GM21447 (cell line): ENCODE measurements at regions not wholly inside any gene's neighbourhood (a gene's known extent, or its start where the extent isn't known, plus 50 kb on each side); places are given as distances from the start of the nearest gene placed in this dataset.
"Not testable (repeated sequence)": the region's sequence is repeated elsewhere in the genome, so short reads cannot be mapped to it uniquely, and the experiment has no call there.

Experiments
- ATAC-seq: cut with Tn5 transposase; IDR thresholded peaks from one replicate; pipeline ENCODE4 v1.9.1; 2021; ENCODE audit not compliant: unreplicated experiment

DNA sequence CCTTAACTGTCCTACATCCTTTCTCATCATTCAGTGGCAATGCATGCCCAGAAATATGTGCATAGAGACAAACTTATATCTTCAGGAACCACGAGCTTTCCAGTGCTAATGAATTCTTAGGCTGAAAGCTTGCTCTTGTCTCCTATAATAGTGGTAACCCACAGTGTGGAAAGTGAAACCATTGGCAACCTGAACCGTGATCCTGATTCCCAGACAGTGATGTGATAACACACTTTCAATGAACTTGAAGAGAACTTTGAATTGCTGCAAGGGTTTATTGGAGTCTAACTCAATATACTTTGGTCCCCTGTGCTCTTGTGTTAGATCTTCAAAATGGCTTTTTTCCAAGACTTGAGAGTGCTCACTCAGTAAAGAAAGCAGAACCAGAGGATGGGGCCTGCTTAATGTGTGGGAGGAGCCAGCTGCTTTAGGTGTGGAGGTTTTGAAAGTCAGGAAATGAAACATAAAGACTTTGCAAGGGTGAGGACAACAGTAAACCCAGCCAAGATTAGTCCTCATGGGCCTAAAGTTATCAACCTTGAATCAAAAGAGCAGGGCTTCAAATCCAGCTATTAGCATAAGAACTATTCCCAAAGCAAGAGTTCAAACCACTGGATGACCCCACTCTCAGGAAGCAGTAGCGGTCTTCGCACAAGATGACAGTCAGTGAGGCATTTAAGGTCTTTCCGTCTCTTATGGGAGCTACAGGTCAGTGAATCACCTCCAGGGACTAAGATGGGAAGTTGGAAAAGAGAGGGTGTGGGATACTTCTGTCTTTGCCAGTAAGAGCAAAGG is 332.4 kb upstream of the NRP1 start:
- ATAC-seq: no peak

DNA sequence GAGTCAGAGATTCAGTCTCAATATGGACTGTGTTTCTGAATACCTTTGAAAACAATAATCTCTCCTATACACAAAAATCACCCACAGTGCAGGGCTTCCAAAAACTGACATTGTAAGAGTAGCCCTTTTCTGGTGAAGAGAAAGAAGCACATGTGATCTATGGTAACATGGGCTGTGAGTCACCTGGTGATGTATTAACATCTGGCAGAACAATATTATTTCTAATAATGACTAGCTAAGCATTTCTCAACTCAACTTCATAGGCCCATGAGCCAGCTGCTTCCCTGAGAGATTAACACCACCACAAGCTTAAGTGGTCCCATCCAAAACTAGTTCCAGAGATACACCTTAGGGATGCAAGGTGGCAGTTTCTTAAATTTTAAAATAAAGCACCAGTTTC is 331.0 kb upstream of the NRP1 start:
- ATAC-seq: no peak

DNA sequence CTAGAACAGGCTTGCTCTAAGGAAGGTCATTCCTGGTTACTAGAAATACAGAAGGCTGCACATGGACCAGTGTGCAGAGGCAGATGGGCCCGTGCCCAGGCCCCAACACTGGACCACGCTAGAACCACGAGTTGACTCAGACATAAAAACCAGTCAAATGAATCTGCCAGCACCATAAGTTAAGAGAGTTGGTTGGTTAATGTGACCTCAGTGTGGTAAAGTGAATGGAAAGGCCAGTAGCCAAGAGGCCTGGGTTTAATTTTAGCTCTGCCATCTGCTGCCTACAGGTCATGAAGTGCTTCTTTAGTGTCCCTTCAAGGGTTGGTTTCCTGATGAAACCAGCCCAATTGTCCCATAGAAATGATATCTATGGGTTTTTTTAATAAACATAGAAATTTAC is 329.6 kb upstream of the NRP1 start:
- no peak for ATAC-seq

DNA sequence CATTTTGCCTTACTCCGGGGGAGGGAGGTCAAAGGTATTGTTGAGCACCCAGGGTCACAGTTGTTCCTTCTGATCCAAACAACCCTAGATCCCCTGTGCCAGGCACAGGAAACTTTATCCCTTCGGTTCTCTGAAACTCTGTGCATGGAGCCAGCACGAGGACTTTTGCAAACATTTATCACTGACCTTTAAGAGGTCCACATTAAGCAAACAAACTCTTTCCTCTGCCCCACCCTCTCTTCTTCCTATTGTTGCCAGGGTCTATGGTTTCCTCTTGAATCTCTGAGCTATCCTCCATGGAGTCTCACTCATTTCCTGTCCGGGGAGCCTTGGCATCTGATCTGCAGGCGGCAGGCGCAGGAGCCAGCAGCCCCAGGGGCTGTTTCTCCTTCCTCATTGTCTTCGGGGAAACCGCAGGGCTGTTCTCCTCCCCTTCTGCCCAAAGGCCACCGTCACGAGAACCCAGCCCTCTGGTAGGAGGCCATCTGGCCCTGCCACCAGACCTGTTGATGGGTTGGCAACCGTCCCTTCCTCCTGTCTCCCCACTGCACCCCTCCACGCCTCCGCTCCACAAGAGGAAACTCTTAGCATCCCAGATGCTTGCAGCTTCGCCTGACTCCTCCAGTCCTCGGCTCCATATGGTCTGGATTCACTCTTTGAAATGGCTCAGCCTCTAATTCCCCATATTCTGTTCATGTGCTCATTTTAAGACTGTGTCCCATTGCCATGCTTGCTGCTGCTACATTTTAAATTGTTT is 327.3 kb upstream of the NRP1 start:
- ATAC-seq: no peak

DNA sequence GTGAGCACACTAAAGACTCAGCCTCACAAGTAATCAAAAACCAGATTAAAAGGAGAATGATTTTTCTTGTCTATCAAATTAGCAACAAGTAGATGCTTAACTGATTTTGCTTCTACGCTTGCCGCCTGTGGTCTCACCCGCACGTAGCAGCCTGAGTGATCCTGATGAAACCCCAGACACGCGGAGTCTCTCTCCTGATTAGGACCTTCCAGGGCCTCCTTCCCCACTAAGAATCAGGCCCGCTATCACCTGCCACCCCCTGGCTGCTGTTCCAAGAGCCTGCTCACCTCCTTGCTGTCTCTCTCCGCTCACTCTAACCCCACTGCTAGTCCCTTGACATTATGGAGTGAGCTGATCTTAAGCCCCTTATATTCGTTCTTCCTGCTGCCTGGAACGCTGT is 325.9 kb upstream of the NRP1 start:
- no peak for ATAC-seq

DNA sequence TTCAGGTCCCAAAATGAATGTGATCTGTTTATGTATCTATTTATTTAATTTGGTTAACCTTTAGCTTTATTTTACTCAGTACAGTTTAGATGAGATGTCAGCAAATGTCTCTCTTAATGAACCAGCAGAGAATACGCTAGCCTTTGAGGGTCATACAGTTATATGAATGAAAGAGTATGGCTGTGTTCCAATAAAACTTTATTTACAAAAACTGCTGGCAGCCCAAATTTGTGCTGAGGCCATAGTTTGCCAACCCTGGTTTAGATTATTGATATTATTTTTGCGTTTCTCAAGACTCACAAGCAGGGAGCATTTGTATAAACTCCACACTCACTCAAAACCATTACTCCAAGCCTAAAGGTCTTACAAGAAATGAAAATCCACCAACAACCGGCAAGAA is 323.4 kb upstream of the NRP1 start:
- ATAC-seq: no peak

DNA sequence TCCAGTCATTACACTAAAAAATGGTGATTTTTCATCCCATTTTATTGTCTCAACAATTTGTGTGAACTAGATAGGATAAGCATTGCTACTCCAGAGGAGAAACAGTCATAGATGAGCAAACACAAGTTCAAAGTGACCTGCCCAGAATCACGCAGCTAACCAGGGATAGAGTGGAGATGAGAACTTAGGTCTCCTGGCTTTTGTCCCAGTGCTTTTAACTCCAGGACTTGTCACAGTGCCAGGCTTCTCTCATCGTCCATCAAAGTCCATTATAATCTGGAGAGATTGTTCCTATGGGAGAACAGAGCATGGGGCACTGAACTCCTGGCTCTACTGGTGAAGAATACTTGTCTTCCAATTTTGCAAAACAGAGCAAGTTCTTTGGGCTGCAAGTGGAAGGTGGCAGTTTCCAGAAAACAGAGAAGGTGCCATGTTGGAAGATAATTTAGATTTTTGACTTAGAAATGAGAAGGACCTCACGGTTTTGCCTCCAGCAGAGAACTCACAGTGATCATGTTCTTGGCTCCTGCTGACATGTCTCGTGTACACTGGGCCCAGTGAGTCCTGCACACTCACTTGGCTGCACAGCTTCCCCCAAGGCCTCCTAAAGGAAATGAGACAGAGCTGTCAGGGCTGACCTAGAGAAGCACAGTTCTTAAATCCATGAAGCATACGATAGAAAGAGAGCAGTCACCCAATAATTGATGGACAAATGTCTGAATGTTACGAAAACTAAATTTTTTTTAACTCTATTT is 322.9 kb upstream of the NRP1 start:
- no peak for ATAC-seq

DNA sequence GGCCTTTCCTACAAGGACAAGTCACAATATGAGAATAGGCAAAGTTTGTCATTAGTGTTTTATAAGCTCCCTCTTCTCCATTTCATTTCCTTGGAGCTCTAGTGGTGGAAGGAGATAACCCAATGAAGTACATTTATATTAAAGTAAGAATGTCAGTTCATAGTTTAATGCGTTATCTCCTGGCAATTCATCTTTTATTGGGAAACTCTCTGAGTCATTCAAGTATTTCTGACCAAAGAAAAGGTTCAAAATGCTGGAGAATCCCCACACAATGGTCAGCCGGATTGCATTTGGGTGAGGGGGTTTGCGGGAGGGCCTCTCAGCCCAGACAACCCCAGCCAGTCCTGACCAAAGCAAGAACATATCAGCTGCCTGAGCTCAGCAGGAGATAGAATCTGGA is 321.5 kb upstream of the NRP1 start:
- no peak for ATAC-seq

DNA sequence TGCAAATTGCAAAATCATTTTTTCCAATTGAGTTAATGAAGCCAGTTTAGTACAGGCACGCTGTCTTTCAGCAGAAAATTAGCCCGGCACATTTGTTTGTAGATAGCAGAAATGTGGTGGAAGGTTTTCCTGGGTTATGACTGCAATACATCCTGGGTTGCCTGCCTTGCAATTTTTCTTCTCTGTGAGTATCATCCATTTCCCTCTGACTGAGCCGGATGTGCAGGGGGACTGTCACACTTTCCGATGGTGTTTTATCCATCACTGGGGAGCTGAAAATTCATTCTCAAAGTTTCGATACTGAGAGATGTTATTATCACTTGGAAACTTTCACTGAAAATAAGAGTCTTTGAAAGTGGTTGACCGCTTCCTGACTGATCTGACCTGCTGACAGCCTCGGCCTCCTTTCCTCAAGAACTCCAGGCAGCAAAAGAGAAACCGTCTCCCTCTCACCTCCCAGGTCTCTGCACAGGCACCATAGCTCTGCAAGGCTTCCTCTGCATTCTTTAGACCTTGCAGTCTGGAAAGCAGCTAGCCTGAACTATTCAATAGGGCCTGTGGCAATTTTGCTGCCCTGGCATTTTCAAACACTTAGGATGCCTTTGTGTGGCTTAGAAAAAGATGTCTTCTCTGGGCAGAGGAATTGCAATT is 320.8 kb upstream of the NRP1 start:
- ATAC-seq: no peak

DNA sequence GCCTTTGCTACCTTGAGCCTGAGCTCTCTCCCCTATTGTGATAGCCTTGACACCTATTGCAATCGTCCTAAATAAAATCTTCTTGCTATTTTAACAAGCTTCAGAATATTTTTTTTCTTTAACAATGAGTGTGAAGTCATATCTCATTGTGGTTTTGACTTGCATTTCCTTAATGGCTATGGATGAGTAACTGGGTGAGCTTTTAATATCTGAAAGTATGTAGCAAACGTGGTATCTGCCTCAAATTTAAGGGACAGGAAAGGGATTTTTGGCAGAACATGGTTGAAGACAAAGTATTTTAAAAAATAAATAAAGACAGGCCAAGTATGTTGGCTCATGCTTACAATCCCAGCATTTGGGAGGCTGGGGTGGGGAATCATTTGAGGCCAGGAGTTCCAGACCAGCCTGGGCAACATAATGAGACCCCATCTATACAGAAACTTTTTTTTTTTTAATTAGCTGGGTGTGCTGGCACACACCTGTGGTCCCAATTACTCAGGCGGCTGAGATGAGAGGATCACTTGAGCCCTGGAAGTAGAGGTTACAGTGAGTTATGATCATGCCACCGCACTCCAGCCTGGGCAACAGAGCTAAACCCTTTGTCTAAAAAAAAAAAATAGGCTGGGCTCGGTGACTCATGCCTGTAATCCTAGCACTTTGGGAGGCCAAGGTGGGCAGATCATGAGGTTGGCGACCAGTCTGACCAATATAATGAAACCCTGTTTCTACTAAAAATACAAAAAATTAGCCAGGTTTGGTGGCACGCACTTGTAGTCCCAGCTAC is 319.3 kb upstream of the NRP1 start:
- ATAC-seq: no peak

DNA sequence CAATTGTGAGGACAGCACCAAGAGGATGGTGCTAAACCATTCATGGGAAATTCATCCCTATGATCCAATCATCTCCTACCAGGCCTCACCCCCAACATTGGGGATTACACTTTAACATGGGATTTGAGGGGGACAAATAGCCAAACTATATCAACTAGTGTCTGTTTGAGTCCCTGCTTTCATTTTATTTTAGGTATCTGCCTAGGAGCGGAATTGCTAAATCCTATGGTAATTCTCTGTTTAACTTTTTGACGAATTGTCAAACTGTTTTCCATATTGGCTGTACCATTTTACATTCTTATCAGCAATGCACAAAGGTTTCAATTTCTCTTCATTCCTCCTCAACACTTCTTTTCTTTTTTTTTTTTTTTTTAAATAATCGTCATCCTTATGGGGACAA is 318.4 kb upstream of the NRP1 start:
- ATAC-seq: no peak

DNA sequence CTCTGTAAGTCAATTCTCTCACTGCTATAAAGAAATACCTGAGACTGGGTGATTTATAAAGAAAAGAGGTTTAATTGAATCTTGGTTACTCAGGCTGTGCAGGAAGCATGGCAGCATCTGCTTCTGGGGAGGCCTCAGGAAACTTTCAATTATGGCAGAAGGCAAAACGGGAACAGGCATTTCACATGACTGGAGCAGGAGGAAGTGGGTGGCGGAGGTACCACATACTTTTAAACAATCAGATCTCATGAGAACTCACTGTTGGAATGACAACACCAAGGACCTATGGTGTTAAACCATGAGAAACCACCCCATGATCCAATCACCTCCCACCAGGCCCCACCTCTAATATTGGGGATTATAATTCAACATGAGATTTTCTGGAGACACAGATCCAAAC is 315.7 kb upstream of the NRP1 start:
- not testable (repeated sequence) for ATAC-seq

DNA sequence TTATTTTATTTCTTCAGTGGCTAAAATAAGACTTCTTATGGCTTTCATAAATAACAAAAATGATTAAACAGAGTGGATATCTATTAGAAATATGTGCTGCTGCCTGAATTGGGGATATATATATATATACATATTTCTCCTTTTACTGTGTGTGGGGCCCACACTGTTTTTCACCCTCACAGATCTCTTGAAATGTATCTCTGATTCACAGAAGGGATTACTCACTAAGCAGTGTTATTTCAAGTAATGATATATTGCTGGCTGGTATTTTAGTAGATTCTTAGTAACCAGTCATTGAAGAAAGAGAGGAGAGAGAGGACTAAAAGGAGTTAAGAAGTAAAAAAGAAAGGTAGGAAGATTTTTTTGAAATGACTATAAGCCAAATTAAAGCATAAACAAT is 308.6 kb upstream of the NRP1 start:
- ATAC-seq: no peak

DNA sequence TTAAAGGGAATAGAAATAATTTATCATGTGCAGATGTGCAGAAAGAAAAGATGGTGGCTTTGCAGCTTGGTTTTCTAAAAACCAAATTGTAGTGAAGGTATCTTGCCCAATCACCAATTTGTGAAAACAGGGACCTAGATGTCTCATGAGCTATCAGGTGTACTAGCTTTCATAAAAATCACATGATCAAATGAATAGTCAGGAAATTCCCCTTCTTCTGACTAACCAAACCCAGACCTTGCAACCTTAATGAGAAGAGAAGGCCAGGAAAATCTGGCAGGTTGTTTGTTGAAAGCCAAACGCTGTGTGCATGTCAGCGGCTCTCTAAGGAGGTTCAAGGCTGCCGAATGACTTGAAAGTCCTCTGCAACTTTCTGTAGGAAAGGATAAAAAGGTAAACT is 304.4 kb upstream of the NRP1 start:
- ATAC-seq: no peak

DNA sequence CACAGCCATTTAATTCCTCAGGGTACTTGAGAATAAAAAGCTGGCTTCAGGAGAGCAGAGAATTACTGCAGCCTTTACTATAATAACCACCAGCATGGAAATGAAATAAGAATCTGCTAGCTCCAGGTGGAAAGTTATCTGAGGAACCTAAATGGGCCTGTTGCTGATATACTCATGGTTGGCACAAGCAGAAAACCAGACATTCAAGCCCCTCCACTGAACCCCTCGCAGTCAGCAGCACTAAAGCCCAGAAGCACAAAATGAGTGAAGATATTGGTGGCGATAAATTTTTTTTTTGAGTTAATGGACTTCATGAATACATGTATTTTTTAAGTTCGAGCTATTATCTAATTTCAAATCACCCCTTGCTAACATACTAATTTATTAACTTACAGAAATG is 303.9 kb upstream of the NRP1 start:
- ATAC-seq: no peak

DNA sequence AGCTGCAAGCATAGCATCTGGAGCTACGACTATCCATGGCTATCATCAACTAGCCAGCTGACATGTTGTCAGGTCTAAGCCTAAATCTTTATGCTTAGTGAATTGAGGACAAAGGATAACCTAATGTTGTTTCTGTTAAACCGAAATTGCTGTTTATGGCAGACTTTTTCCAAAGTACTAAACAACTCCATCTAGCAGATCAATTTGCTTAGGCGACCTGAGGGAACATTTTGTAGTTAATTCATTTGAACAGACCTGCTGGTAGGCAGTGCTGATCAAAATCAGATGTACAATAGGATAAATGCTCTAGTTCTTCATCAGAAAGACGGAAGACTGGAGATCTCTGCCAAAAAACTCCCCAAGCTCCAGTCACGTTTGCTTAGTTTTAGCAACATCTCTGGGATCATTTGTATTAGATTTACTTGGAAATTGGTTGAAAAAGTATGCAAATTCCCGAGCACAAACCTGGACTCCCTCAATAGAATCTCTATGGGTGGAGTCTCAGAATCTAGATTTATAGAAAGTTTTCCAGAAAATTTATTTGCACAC is 301.6 kb upstream of the NRP1 start:
- no peak for ATAC-seq

DNA sequence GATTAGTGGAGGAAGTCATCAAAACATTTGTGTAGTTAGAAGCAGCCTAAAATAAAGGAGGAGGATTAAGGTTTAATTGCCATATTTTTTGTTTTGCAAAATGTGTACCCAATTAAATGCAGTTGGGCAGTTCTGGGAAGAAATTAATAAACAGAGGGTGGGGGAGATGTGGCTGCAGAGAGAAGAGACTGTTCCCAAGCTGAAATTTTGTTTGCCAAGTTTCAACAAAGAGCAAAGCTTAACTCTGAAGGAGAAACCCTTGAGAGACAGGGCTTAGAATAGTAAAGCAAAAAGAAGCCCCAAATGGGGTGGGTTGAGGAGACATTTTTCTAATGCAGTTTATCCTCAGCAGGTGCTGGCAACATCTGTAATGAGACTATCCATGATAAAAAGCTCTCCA is 298.0 kb upstream of the NRP1 start:
- ATAC-seq: no peak

DNA sequence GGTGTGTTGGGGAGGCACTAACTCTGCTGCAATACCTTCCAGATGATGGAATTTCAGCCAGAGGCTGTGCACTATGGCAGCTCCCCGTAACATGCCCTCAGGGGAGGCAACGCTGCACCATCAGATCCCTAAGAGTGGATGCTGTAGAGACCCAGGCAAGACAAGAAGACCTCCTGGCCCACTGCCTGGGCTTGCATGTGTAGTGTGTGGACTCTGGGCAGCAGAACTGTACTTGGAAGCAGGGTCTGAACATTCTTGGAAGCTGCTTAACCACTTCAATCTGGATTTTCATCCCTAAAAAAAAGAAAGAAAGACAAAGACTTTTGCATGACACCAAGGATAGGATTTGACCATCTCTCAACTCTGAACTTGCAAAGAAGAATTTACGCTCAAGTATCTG is 297.5 kb upstream of the NRP1 start:
- no peak for ATAC-seq

DNA sequence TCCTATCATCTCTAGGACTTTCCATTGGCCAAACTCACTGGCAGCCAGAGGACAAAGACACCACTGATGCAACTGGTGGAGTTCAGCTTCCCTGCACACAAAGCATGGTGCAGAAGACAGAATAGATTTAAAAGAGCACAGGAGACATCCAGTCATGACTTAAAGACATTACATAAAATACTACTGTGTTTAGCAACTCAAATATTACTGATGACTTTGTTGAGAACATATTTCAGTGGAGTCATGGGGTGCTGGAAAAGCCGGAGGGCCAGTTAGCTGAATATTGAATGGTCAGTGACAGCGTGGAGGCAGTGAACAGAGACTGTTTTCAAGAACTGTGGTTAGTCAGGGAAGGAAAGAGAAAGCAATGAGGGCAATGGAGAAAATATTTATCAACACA is 296.3 kb upstream of the NRP1 start:
- ATAC-seq: no peak

DNA sequence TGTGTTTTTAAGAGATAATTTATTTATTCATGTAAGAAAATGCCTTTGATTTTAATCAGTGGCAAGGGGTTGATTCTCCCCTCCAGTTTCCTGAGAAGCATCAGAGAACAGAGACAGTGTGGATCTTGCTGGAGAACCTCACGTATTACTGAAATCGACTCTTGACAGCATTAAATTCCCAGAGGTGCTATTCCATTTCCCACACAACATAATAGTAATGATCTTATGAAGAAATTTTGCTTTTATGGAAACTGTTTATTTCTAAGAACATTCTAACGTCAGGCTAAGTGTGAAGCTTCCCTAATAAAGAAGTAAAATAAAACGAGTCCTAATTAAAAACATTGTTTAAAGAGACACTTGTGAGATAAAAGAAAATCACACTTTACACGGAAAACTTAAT is 293.1 kb upstream of the NRP1 start:
- ATAC-seq: no peak
